ENCODE measurements at regions not wholly inside any gene's neighbourhood (a gene's known extent, or its start where the extent isn't known, plus 50 kb on each side); places are given as distances from the start of the nearest gene placed in this dataset.

- TF ChIP-seq CTCF (IDR thresholded peaks at IDR 0.05; ENCODE audit: low read depth, low read length, poor library complexity, severe bottlenecking) (no peak), EZH2phosphoT487 (IDR thresholded peaks at IDR 0.05; ENCODE audit: borderline replicate concordance, low read length) (no peak)
These were observed 631.6 kb downstream of the HDGFL1 start for GRCh38 chr6:23200946-23201345.

Measured in DOHH2 (cell line).